HFFc6 (cell line): ENCODE measurements at regions not wholly inside any gene's neighbourhood (a gene's known extent, or its start where the extent isn't known, plus 50 kb on each side); places are given as distances from the start of the nearest gene placed in this dataset.

Source experiments
- DNase-seq: peaks from one replicate; pipeline ENCODE4 v3.0.0-alpha.2; 2018
- H3K27ac Mint-ChIP-seq: 2 replicates; pipeline ENCODE4 v1.8.0; 2020; ENCODE audit warnings: mild to moderate bottlenecking, mixed read lengths
- H3K27me3 Mint-ChIP-seq: 2 replicates; pipeline ENCODE4 v1.8.0; 2021; ENCODE audit warnings: mild to moderate bottlenecking, moderate library complexity, mixed read lengths; ENCODE audit not compliant: insufficient read depth
- H3K36me3 Mint-ChIP-seq: 2 replicates; pipeline ENCODE4 v1.8.0; 2021; ENCODE audit warnings: low read depth, mixed read lengths
- H3K4me1 Mint-ChIP-seq: 2 replicates; pipeline ENCODE4 v1.8.0; 2020; ENCODE audit warnings: low read depth, mixed read lengths
- H3K4me3 Mint-ChIP-seq: 2 replicates; pipeline ENCODE4 v1.8.0; 2020; ENCODE audit warnings: mild to moderate bottlenecking, moderate library complexity, mixed read lengths
- H3K9me3 Mint-ChIP-seq: 2 replicates; pipeline ENCODE4 v1.8.0; 2020; ENCODE audit warnings: mild to moderate bottlenecking, mixed read lengths
- CTCF ChIP-seq: fragments of 200-600 bp; sonication (generic); IDR thresholded peaks from 2 replicates; pipeline ENCODE4 v1.5.0; 2021; ENCODE audit warnings: antibody characterized with exemption, mild to moderate bottlenecking

- Mint-ChIP-seq H3K36me3 (no peaks in the 10 kb centered on the region), H3K9me3 (no peaks in the 10 kb centered on the region), H3K4me1 (no peaks in the 10 kb centered on the region), H3K4me3 (no peak overlapping the region), H3K27me3 (peaks cover 3% of the 10 kb centered on the region; the same call in 1 of the 2 replicates), H3K27ac (no peak overlapping the region)
- no peak for DNase-seq
- TF ChIP-seq CTCF = no peak
These were observed 240.2 kb upstream of the PIK3C3 start for GRCh38 chr18:41714872-41715271.

DNA sequence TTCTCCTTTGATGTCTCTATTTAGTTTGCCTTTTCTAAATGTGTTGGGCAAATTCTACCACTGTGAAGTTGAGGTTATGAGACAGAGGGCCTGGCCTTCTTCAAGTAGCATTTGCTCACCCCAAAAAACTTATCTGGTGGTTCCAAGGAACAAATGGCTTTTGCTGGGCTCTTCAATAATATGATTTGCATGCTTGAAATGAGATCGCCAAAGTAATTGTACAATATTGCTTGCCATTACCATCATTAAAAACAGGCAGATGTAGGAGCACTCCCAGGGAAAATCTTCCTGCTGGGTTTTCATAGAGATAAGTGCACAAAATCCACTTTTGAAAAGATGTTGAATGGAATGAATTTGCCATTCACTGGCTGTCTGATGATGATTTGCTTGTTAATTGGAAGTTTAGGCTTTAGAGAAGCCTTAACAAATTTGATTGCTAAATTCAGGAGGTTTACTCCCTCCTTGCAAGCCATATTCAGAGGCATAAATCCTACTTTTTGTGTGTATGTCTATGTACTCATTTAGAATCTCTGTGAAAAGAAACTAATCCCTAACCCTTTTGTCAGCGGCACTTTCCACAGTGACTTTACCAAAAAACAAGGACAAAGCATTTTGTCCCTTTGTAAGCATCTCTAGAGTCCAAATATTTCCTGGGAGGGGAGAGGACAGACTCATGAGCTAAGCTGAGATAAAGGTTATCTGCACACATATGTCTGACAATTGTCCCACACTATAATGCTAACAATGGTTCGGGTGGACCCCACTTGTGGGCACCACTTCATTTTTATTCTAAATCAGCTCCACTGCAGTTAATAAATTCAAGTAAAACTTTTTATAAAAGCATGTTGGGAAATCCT lies 240.8 kb upstream of the PIK3C3 start:
- H3K27me3 Mint-ChIP-seq = peaks cover 3% of the 10 kb centered on the region; the same call in 1 of the 2 replicates
- DNase-seq = no peak
- no peak overlapping the region for H3K27ac Mint-ChIP-seq
- H3K4me3 Mint-ChIP-seq = no peak overlapping the region
- H3K36me3 Mint-ChIP-seq = no peaks in the 10 kb centered on the region
- H3K4me1 Mint-ChIP-seq = no peaks in the 10 kb centered on the region
- H3K9me3 Mint-ChIP-seq = no peaks in the 10 kb centered on the region
- TF ChIP-seq CTCF = no peak

- DNase-seq = no peak
- Mint-ChIP-seq H3K27ac (no peak overlapping the region), H3K9me3 (no peaks in the 10 kb centered on the region), H3K4me1 (peaks cover 6% of the 10 kb centered on the region; the same call in 1 of the 2 replicates), H3K36me3 (no peaks in the 10 kb centered on the region), H3K27me3 (peaks cover 2% of the 10 kb centered on the region; the same call in 1 of the 2 replicates), H3K4me3 (no peak overlapping the region)
- no peak for TF ChIP-seq CTCF
These were observed 248.7 kb upstream of the PIK3C3 start for GRCh38 chr18:41706301-41706700.

- Mint-ChIP-seq H3K9me3 (no peaks in the 10 kb centered on the region), H3K4me3 (no peak overlapping the region), H3K36me3 (no peaks in the 10 kb centered on the region), H3K27me3 (peaks cover 2% of the 10 kb centered on the region; the same call in 1 of the 2 replicates), H3K4me1 (peaks cover 6% of the 10 kb centered on the region; the same call in 1 of the 2 replicates), H3K27ac (no peak overlapping the region)
- TF ChIP-seq CTCF = no peak
- peak; percentile 0 for DNase-seq
These were observed 251.1 kb upstream of the PIK3C3 start for GRCh38 chr18:41703744-41704530.

GRCh38 chr18:41700416-41700815 lies 254.6 kb upstream of the PIK3C3 start:
- DNase-seq = no peak
- H3K27ac Mint-ChIP-seq = no peak overlapping the region
- H3K4me3 Mint-ChIP-seq = no peak overlapping the region
- no peak for TF ChIP-seq CTCF
- peaks cover 6% of the 10 kb centered on the region; the same call in 1 of the 2 replicates for H3K4me1 Mint-ChIP-seq
- H3K27me3 Mint-ChIP-seq = peaks cover 3% of the 10 kb centered on the region; the same call in 1 of the 2 replicates
- H3K9me3 Mint-ChIP-seq = no peaks in the 10 kb centered on the region
- no peaks in the 10 kb centered on the region for H3K36me3 Mint-ChIP-seq
